Prostate gland (tissue), 2 donors: ENCODE measurements at regions not wholly inside any gene's neighbourhood (a gene's known extent, or its start where the extent isn't known, plus 50 kb on each side); places are given as distances from the start of the nearest gene placed in this dataset.

Experiments
- DNase-seq: peaks from one replicate; pipeline ENCODE4 v3.0.0-alpha.2; 2019; ENCODE audit warnings: low spot score
- H3K27ac ChIP-seq, 2 donors: fragments of 200-600 bp; sonication (generic); 2 replicates each; pipeline ENCODE4 v1.5.1; 2017 to 2019
- H3K27me3 ChIP-seq: fragments of 200-600 bp; sonication (generic); replicated peaks from 2 replicates; pipeline ENCODE4 v1.5.1; 2019; ENCODE audit not compliant: insufficient read depth
- H3K36me3 ChIP-seq, 2 donors: fragments of 200-600 bp; sonication (generic); 1 replicate in 1 of 2; 2 replicates in 1 of 2; pipeline versions ENCODE4 v1.5.1 to v1.8.1; 2017 to 2019
- H3K4me1 ChIP-seq: fragments of 200-600 bp; sonication (generic); replicated peaks from 2 replicates; pipeline ENCODE4 v1.5.1; 2019
- H3K4me3 ChIP-seq, 2 donors: fragments of 200-600 bp; sonication (generic); 2 replicates each; pipeline ENCODE4 v1.5.1; 2017 to 2019
- H3K9me3 ChIP-seq: fragments of 200-600 bp; sonication (generic); 2 replicates; pipeline ENCODE4 v1.5.1; 2017
- POLR2A ChIP-seq: fragments of 450-650 bp; IDR thresholded peaks from one replicate; pipeline ENCODE4 v1.6.1; 2016; ENCODE audit warnings: antibody characterized with exemption, mild to moderate bottlenecking
- POLR2AphosphoS5 ChIP-seq: sonication (generic); formaldehyde crosslinking; IDR thresholded peaks from one replicate; pipeline ENCODE4 v1.6.1; 2017; ENCODE audit warnings: antibody characterized with exemption
- WGBS: methylation state at CpG from one replicate; pipeline ENCODE4 v1.1.5; 2018; 5-methylcytosine and 5-hydroxymethylcytosine counted together
- intact Hi-C: fragments of 100-400 bp; cut with DNase I; formaldehyde crosslinking; loops from one replicate; pipeline ENCODE4 v1.14.2; 2022
- TF ChIP-seq, protein P1 (sequence below), 4 experiments: fragments of 200-600 bp in 2 of 4; fragments of 450-650 bp in 2 of 4; sonication (generic) in 2 of 4; IDR thresholded peaks; 1 replicate in 3 of 4; 2 replicates in 1 of 4; pipeline ENCODE4 v1.5.1; 2016 to 2019; ENCODE audit warnings: antibody characterized with exemption in 4 of 4, mild to moderate bottlenecking in 2 of 4, moderate library complexity in 2 of 4

DNA sequence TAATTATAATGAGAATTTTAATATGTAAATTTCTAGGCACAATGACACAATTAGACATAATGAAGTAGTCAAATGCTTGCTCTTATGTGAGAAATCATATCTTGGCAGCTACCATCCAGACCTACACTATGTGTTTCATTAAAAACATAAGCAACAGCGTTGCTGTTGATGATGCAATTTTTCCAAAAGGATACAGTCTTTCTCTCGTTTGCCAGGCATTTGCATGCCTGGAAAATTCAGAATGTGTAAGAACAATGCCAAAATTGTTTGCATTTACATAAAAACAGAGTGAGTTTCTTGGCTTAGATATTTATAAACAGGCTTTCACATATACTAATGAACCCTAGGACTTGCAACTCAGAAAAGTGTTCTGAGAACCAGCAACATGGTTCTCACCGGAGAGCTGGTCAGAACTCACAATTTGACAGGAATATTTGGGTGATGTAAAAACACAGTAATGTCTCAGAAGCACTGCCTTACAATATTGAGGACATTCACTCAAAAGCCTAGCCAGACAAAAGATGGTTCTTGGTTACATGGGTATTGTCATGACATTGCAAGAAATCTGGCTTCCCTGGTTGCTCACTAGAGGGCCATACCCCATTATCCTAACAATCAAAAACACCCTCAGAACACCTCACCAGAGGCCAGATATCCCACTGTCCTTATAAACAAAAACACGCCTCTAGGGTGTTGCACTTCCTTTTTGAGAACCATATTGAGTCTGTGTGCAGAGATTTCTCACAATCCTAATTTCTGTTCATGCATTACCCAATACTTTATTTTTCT, 1029.0 kb upstream of the AGA start:
- no peaks in the 10 kb centered on the region for H3K27me3 ChIP-seq

DNA sequence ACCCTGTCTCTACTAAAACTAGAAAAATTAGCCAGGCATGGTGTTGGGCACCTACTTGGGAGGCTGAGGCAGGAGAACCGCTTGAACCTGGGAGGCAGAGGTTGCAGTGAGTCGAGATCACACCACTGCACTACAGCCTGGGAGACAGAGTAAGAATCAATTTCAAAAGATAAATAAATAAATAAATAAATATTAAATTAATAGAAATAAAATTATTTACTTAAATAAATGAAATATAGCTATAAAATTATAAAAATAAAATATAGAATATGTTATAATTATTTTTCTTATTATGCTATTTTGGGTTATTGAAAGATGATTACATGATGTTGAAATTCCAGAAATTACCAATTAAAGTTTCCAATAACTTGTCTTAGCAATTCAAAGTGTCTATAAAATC, 1029.8 kb upstream of the AGA start:
- H3K27me3 ChIP-seq: no peaks in the 10 kb centered on the region
- TF ChIP-seq POLR2AphosphoS5: no peak
- TF ChIP-seq POLR2A: no peak
- TF ChIP-seq, protein P1, sequence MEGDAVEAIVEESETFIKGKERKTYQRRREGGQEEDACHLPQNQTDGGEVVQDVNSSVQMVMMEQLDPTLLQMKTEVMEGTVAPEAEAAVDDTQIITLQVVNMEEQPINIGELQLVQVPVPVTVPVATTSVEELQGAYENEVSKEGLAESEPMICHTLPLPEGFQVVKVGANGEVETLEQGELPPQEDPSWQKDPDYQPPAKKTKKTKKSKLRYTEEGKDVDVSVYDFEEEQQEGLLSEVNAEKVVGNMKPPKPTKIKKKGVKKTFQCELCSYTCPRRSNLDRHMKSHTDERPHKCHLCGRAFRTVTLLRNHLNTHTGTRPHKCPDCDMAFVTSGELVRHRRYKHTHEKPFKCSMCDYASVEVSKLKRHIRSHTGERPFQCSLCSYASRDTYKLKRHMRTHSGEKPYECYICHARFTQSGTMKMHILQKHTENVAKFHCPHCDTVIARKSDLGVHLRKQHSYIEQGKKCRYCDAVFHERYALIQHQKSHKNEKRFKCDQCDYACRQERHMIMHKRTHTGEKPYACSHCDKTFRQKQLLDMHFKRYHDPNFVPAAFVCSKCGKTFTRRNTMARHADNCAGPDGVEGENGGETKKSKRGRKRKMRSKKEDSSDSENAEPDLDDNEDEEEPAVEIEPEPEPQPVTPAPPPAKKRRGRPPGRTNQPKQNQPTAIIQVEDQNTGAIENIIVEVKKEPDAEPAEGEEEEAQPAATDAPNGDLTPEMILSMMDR (IDR thresholded peaks at IDR 0.05): no peak
- no peak overlapping the region for H3K27ac ChIP-seq
- H3K9me3 ChIP-seq: no peaks in the 10 kb centered on the region
- DNase-seq: no peak
- H3K4me1 ChIP-seq: no peaks in the 10 kb centered on the region
- intact Hi-C loops: no loop called here
- WGBS: 93% methylated on average over 2 of the region's 2 CpGs
- H3K4me3 ChIP-seq: no peak overlapping the region
- H3K36me3 ChIP-seq: no peaks in the 10 kb centered on the region

More for the DNA sequence above, 1029.0 kb upstream of the AGA start:
- no peak for DNase-seq
- H3K4me3 ChIP-seq: no peak overlapping the region
- H3K27ac ChIP-seq: no peak overlapping the region
- no peaks in the 10 kb centered on the region for H3K9me3 ChIP-seq
- no peaks in the 10 kb centered on the region for H3K4me1 ChIP-seq
- no peak for TF ChIP-seq POLR2A
- TF ChIP-seq, protein P1 (IDR thresholded peaks at IDR 0.05): no peak
- no peak for TF ChIP-seq POLR2AphosphoS5
- intact Hi-C loops: no loop called here
- 70% methylated on average over 4 of the region's 4 CpGs for WGBS
- no peaks in the 10 kb centered on the region for H3K36me3 ChIP-seq

DNA sequence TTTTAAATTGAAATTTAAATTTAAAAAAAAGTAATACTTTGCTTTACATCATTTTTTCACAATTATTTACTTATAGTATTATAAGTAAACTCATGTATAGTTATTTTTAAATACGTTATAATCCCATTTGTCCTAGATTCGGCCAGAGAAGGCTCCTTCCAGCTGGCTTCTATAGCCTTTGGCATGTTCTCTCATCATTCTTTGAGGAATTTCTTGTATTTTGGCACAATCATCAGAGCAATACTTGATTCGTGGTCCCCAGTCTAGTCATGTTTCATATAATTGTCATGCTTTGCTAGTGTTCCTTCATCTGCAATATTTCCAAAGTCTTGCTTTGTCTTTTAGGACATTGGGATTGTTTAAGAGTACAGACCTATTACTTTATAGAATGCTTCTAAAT, 1037.9 kb upstream of the AGA start:
- H3K27me3 ChIP-seq: no peaks in the 10 kb centered on the region
- 49% methylated on average over 3 of the region's 3 CpGs for WGBS
- intact Hi-C loops: no loop called here
- TF ChIP-seq, protein P1 (IDR thresholded peaks at IDR 0.05): no peak
- TF ChIP-seq POLR2AphosphoS5: no peak
- no peak for TF ChIP-seq POLR2A
- no peaks in the 10 kb centered on the region for H3K36me3 ChIP-seq
- H3K4me3 ChIP-seq: no peak overlapping the region
- H3K4me1 ChIP-seq: no peaks in the 10 kb centered on the region
- no peaks in the 10 kb centered on the region for H3K9me3 ChIP-seq
- no peak overlapping the region for H3K27ac ChIP-seq
- DNase-seq: no peak

- Histone ChIP-seq H3K4me3 (no peak overlapping the region), H3K9me3 (no peaks in the 10 kb centered on the region), H3K27me3 (no peaks in the 10 kb centered on the region), H3K36me3 (no peaks in the 10 kb centered on the region), H3K27ac (no peak overlapping the region), H3K4me1 (no peaks in the 10 kb centered on the region)
- no peak for DNase-seq
- TF ChIP-seq POLR2A (no peak), POLR2AphosphoS5 (no peak)
- TF ChIP-seq, protein P1 (IDR thresholded peaks at IDR 0.05): no peak
- intact Hi-C loops: no loop called here
These were observed 1038.6 kb upstream of the AGA start for GRCh38 chr4:178480881-178481280.

DNA sequence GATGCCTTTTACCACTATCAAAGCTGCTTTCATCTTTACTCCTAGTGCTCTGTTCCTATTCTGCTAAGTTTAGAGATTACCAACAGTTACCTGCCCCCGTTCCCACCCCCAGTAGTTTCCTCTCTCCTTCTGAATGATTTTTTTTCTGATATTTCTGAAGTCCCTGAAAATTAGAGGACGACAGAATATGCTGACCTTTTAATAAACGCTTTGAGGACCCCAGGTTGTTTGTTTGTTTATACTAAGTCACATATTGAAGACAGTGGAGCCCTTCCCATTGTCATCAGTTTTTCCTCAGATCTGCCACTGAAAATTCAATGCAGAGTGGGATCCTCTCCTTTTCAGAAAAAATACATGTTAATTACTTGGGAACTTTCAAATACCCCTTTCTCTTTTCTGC, 1039.3 kb upstream of the AGA start:
- intact Hi-C loops: no loop called here
- no peak overlapping the region for H3K27ac ChIP-seq

More for the DNA sequence above, 1039.3 kb upstream of the AGA start:
- DNase-seq: no peak
- WGBS: 73% methylated on average over 2 of the region's 3 CpGs
- TF ChIP-seq, protein P1 (IDR thresholded peaks at IDR 0.05): no peak
- TF ChIP-seq POLR2AphosphoS5: no peak
- no peak for TF ChIP-seq POLR2A
- no peaks in the 10 kb centered on the region for H3K4me1 ChIP-seq
- no peak overlapping the region for H3K4me3 ChIP-seq
- H3K36me3 ChIP-seq: no peaks in the 10 kb centered on the region
- no peaks in the 10 kb centered on the region for H3K27me3 ChIP-seq
- no peaks in the 10 kb centered on the region for H3K9me3 ChIP-seq
